ENCODE measurements at regions not wholly inside any gene's neighbourhood (a gene's known extent, or its start where the extent isn't known, plus 50 kb on each side); places are given as distances from the start of the nearest gene placed in this dataset.
"Not testable (repeated sequence)": the region's sequence is repeated elsewhere in the genome, so short reads cannot be mapped to it uniquely, and the experiment has no call there.

DNA sequence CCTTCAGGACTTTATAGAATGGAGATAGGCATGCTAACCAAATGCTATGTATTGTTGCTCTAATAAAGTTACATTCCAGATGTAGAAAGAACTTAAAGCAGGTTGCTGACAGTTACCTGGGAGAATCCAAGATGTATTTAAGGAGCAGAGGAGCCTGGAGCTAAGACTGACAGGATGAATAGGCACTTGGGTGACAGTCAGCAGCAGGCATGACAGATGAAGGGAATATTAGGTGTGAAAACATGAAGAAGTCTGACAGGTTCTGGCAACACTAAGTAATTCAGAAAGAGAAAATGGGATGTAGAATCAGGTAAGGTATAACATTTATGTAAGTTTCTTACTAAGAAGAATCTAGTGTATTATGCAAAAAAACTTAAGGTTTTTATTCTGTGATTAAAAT is 232.0 kb downstream of the DSC3 start:
- H3K27ac ChIP-seq: no peak overlapping the region
- no peaks in the 10 kb centered on the region for H3K4me1 ChIP-seq
- TF ChIP-seq, protein P1, sequence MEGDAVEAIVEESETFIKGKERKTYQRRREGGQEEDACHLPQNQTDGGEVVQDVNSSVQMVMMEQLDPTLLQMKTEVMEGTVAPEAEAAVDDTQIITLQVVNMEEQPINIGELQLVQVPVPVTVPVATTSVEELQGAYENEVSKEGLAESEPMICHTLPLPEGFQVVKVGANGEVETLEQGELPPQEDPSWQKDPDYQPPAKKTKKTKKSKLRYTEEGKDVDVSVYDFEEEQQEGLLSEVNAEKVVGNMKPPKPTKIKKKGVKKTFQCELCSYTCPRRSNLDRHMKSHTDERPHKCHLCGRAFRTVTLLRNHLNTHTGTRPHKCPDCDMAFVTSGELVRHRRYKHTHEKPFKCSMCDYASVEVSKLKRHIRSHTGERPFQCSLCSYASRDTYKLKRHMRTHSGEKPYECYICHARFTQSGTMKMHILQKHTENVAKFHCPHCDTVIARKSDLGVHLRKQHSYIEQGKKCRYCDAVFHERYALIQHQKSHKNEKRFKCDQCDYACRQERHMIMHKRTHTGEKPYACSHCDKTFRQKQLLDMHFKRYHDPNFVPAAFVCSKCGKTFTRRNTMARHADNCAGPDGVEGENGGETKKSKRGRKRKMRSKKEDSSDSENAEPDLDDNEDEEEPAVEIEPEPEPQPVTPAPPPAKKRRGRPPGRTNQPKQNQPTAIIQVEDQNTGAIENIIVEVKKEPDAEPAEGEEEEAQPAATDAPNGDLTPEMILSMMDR (IDR thresholded peaks at IDR 0.05): no peak
- DNase-seq: no peak
- no peaks in the 10 kb centered on the region for H3K9me3 ChIP-seq
- no peak overlapping the region for H3K4me3 ChIP-seq (replicated peaks in 1 of 3)
- H3K36me3 ChIP-seq: no peaks in the 10 kb centered on the region
- no peaks in the 10 kb centered on the region for H3K27me3 ChIP-seq
- intact Hi-C loops (cut with DNase I): no loop called here

GRCh38 chr18:30806823-30807222 is 235.7 kb downstream of the DSC3 start:
- no peaks in the 10 kb centered on the region for H3K27me3 ChIP-seq
- TF ChIP-seq, protein P1 (IDR thresholded peaks at IDR 0.05): no peak
- no peak for TF ChIP-seq POLR2A (IDR thresholded peaks at IDR 0.05)
- DNase-seq: no peak
- intact Hi-C loops (cut with DNase I): no loop called here
- no peak overlapping the region for H3K27ac ChIP-seq
- H3K9me3 ChIP-seq: no peaks in the 10 kb centered on the region
- H3K4me3 ChIP-seq (replicated peaks in 1 of 3): no peak overlapping the region
- no peaks in the 10 kb centered on the region for H3K4me1 ChIP-seq
- no peaks in the 10 kb centered on the region for H3K36me3 ChIP-seq

DNA sequence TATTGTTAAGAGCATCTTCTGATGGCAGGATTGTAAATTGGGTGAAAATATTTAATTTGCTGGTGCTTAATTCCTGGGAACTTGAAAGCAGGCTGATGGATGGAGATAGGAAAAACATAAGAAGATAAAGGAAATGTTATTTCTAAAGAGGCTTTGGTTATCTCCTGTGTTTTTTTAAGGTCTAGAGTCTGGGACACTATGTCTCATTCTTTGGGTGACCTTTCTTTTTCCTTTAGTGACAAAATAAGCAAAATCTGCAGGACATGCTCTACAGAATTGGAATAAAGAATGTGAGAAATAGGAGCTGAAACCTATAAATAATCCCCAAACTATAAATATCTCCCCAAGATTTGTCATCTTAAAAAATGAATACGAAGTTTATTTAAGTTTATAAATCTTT is 241.7 kb downstream of the DSC3 start:
- Histone ChIP-seq H3K27me3 (no peaks in the 10 kb centered on the region), H3K9me3 (no peaks in the 10 kb centered on the region), H3K4me3 (replicated peaks in 1 of 3) (no peak overlapping the region), H3K27ac (no peak overlapping the region), H3K36me3 (no peaks in the 10 kb centered on the region), H3K4me1 (no peaks in the 10 kb centered on the region)
- TF ChIP-seq, protein P1 (IDR thresholded peaks at IDR 0.05): no peak
- no peak for TF ChIP-seq POLR2A (IDR thresholded peaks at IDR 0.05)
- DNase-seq: no peak
- 68 to 71% methylated on average over 1 of the region's 1 CpG for WGBS, 2 donors
- intact Hi-C loops (cut with DNase I): no loop called here

- Histone ChIP-seq H3K27ac (no peak overlapping the region), H3K4me3 (replicated peaks in 1 of 3) (no peak overlapping the region), H3K4me1 (no peaks in the 10 kb centered on the region), H3K36me3 (no peaks in the 10 kb centered on the region), H3K9me3 (no peaks in the 10 kb centered on the region), H3K27me3 (no peaks in the 10 kb centered on the region)
- intact Hi-C loops (cut with DNase I): no loop called here
- WGBS, 2 donors: 84 to 89% methylated on average over 7 of the region's 7 CpGs
- DNase-seq: no peak
- TF ChIP-seq, protein P1 (IDR thresholded peaks at IDR 0.05): no peak
- no peak for TF ChIP-seq POLR2A (IDR thresholded peaks at IDR 0.05)
Observed at GRCh38 chr18:30792051-30792450, 250.5 kb downstream of the DSC3 start.

DNA sequence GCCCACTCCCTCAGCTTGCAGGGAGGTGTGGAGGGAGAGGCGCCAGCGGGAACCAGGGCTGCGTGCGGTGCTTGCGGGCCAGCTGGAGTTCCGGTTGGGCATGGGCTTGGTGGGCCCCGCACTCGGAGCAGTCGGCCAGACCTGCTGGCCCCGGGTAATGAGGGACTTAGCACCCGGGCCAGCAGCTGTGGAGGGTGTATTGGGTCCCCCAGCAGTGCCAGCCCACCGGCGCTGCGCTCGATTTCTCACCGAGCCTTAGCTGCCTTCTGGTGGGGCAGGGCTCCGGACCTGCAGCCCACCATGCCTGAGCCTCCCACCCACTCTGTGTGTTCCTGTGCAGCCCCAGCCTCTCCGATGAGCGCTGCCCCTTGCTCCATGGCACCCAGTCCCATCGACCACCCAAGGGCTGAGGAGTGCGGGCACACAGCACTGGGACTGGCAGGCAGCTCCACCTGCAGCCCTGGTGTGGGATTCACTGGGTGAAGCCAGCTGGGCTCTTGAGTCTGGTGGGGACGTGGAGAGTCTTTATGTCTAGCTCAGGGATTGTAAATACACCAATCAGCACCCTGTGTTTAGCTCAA is 254.0 kb downstream of the DSC3 start:
- intact Hi-C loops (cut with DNase I); H3K9me3 ChIP-seq; DNase-seq; H3K27me3 ChIP-seq; H3K36me3 ChIP-seq; H3K4me3 ChIP-seq (replicated peaks in 1 of 3); H3K4me1 ChIP-seq; H3K27ac ChIP-seq: not testable (repeated sequence)
- 91 to 92% methylated on average over 7 to 19 of the region's 22 CpGs for WGBS, 2 donors

DNA sequence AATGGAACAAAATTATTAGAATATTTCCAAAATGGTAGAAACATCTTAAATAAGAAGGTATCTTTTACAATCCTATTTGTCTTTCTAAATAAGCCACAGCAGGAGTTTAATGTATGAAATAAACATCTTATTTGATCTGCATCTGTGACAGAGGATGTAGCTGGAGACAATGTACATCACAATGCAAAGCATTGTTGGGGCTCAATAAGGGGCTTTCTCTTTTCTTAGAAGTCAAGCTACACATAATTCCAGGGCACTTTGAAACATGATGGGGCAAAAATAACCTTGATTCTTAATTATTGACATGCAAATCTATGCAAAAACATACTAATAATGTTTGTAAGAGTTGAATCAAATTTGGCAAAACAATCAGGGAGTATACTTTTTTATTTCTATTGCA is 255.1 kb downstream of the DSC3 start:
- no peaks in the 10 kb centered on the region for H3K36me3 ChIP-seq
- intact Hi-C loops (cut with DNase I): no loop called here
- TF ChIP-seq, protein P1 (IDR thresholded peaks at IDR 0.05): no peak
- no peak for TF ChIP-seq POLR2A (IDR thresholded peaks at IDR 0.05)
- no peaks in the 10 kb centered on the region for H3K9me3 ChIP-seq
- DNase-seq: no peak
- no peak overlapping the region for H3K27ac ChIP-seq
- no peaks in the 10 kb centered on the region for H3K27me3 ChIP-seq
- no peak overlapping the region for H3K4me3 ChIP-seq (replicated peaks in 1 of 3)
- H3K4me1 ChIP-seq: no peaks in the 10 kb centered on the region
